Parathyroid adenoma (tissue), 2 donors: ENCODE measurements at regions not wholly inside any gene's neighbourhood (a gene's known extent, or its start where the extent isn't known, plus 50 kb on each side); places are given as distances from the start of the nearest gene placed in this dataset.

ENCODE experiments used
- H2AFZ ChIP-seq: fragments of 300-600 bp; sonication (generic); one replicate; pipeline ENCODE4 v1.7.0; 2017; ENCODE audit warnings: antibody characterized with exemption, mild to moderate bottlenecking
- H3K27ac ChIP-seq: fragments of 300-600 bp; sonication (generic); one replicate; pipeline ENCODE4 v1.7.0; 2017
- H3K27me3 ChIP-seq: fragments of 300-600 bp; sonication (generic); one replicate; pipeline ENCODE4 v1.7.0; 2017; ENCODE audit warnings: low read length; ENCODE audit not compliant: control insufficient read depth, insufficient read depth
- H3K36me3 ChIP-seq: fragments of 300-600 bp; sonication (generic); one replicate; pipeline ENCODE4 v1.7.0; 2017; ENCODE audit warnings: low read length; ENCODE audit not compliant: control insufficient read depth, insufficient read depth
- H3K4me1 ChIP-seq: fragments of 300-600 bp; sonication (generic); one replicate; pipeline ENCODE4 v1.7.0; 2017; ENCODE audit warnings: control low read depth
- H3K4me2 ChIP-seq: fragments of 300-600 bp; sonication (generic); one replicate; pipeline ENCODE4 v1.7.0; 2017; ENCODE audit warnings: low read length
- H3K4me3 ChIP-seq: fragments of 300-600 bp; sonication (generic); one replicate; pipeline ENCODE4 v1.7.0; 2017; ENCODE audit warnings: low read depth, low read length
- H3K79me2 ChIP-seq: fragments of 300-600 bp; sonication (generic); one replicate; pipeline ENCODE4 v1.7.0; 2017; ENCODE audit warnings: control low read depth
- H3K9ac ChIP-seq: fragments of 300-600 bp; sonication (generic); one replicate; pipeline ENCODE4 v1.7.0; 2017; ENCODE audit warnings: mild to moderate bottlenecking
- H3K9me3 ChIP-seq: fragments of 300-600 bp; sonication (generic); one replicate; pipeline ENCODE4 v1.7.0; 2017; ENCODE audit warnings: low read length; ENCODE audit not compliant: control insufficient read depth
- CTCF ChIP-seq: fragments of 300-600 bp; sonication (generic); IDR thresholded peaks from one replicate; pipeline ENCODE4 v1.7.0; 2017; ENCODE audit warnings: antibody characterized with exemption, mild to moderate bottlenecking
- donor health status: primary hyperparathyroidism.

- no peaks in the 10 kb centered on the region for H3K79me2 ChIP-seq
- H2AFZ ChIP-seq, result no peak overlapping the region
- no peak for TF ChIP-seq CTCF
- H3K27me3 ChIP-seq, result no peaks in the 10 kb centered on the region
- no peak overlapping the region for H3K27ac ChIP-seq
- no peak overlapping the region for H3K9ac ChIP-seq
- no peak overlapping the region for H3K4me2 ChIP-seq
- no peaks in the 10 kb centered on the region for H3K36me3 ChIP-seq
- H3K9me3 ChIP-seq, result no peaks in the 10 kb centered on the region
- H3K4me3 ChIP-seq, result no peak overlapping the region
- H3K4me1 ChIP-seq, result no peaks in the 10 kb centered on the region
Observed at GRCh38 chr1:56215086-56215485, 364.3 kb downstream of the PLPP3 start.

GRCh38 chr1:56213068-56213467 lies 366.3 kb downstream of the PLPP3 start:
- no peak for TF ChIP-seq CTCF

GRCh38 chr1:56212143-56212542 lies 367.2 kb downstream of the PLPP3 start:
- Histone ChIP-seq H3K27me3 (no peaks in the 10 kb centered on the region), H3K9ac (no peak overlapping the region), H3K36me3 (no peaks in the 10 kb centered on the region), H3K4me3 (no peak overlapping the region), H2AFZ (no peak overlapping the region), H3K79me2 (no peaks in the 10 kb centered on the region), H3K9me3 (peaks cover 4% of the 10 kb centered on the region), H3K4me1 (no peaks in the 10 kb centered on the region), H3K27ac (no peak overlapping the region), H3K4me2 (no peak overlapping the region)
- no peak for TF ChIP-seq CTCF

More at GRCh38 chr1:56213068-56213467, 366.3 kb downstream of the PLPP3 start:
- Histone ChIP-seq H3K27ac (no peak overlapping the region), H3K4me3 (no peak overlapping the region), H3K36me3 (no peaks in the 10 kb centered on the region), H3K9me3 (no peaks in the 10 kb centered on the region), H3K4me1 (no peaks in the 10 kb centered on the region), H2AFZ (no peak overlapping the region), H3K9ac (no peak overlapping the region), H3K4me2 (no peak overlapping the region), H3K79me2 (no peaks in the 10 kb centered on the region), H3K27me3 (no peaks in the 10 kb centered on the region)

- Histone ChIP-seq H3K27me3 (no peaks in the 10 kb centered on the region), H3K4me3 (no peak overlapping the region), H3K9ac (no peak overlapping the region), H3K4me2 (no peak overlapping the region), H2AFZ (no peak overlapping the region), H3K27ac (no peak overlapping the region), H3K9me3 (peaks cover 4% of the 10 kb centered on the region), H3K4me1 (no peaks in the 10 kb centered on the region), H3K36me3 (no peaks in the 10 kb centered on the region), H3K79me2 (no peaks in the 10 kb centered on the region)
- no peak for TF ChIP-seq CTCF
Observed at GRCh38 chr1:56206391-56206790, 373.0 kb downstream of the PLPP3 start.

- no peaks in the 10 kb centered on the region for H3K79me2 ChIP-seq
- H3K27me3 ChIP-seq, result no peaks in the 10 kb centered on the region
- no peak overlapping the region for H3K4me3 ChIP-seq
- no peak overlapping the region for H3K27ac ChIP-seq
- TF ChIP-seq CTCF, result no peak
- peaks cover 4% of the 10 kb centered on the region for H3K9me3 ChIP-seq
- H2AFZ ChIP-seq, result no peak overlapping the region
- H3K36me3 ChIP-seq, result no peaks in the 10 kb centered on the region
- no peaks in the 10 kb centered on the region for H3K4me1 ChIP-seq
- H3K9ac ChIP-seq, result no peak overlapping the region
- no peak overlapping the region for H3K4me2 ChIP-seq
Observed at GRCh38 chr1:56204206-56204605, 375.2 kb downstream of the PLPP3 start.
